AG04449 (cell line): ENCODE measurements at regions not wholly inside any gene's neighbourhood (a gene's known extent, or its start where the extent isn't known, plus 50 kb on each side); places are given as distances from the start of the nearest gene placed in this dataset.
"Not testable (repeated sequence)": the region's sequence is repeated elsewhere in the genome, so short reads cannot be mapped to it uniquely, and the experiment has no call there.

Source experiments
- CTCF ChIA-PET: fragments of 350-600 bp; formaldehyde crosslinking; extraction: SDS; loops from one replicate; lab custom pipeline; 2021; ENCODE audit warnings: antibody characterized with exemption; lab: Yijun Ruan, JAX
- POLR2A ChIA-PET: fragments of 400-600, 350-600 bp; formaldehyde crosslinking; extraction: SDS; loops from one replicate; lab custom pipeline; 2020; ENCODE audit warnings: antibody characterized with exemption, inconsistent platforms; lab: Yijun Ruan, JAX
- DNase-seq: peaks from one replicate; pipeline ENCODE4 v3.0.0-alpha.2; 2010; ENCODE audit warnings: low read depth, low spot score
- H3K4me3 ChIP-seq: 2 replicates; pipeline ENCODE4 v1.5.1; 2011; ENCODE audit warnings: low read depth, mild to moderate bottlenecking, control low read depth, low read length
- CTCF ChIP-seq: IDR thresholded peaks from one replicate; pipeline ENCODE4 v1.5.1; 2011; ENCODE audit warnings: mild to moderate bottlenecking, moderate library complexity, low read length, control low read depth, inconsistent platforms; ENCODE audit not compliant: insufficient read depth; ENCODE audit errors: missing control alignments

- DNase-seq: no peak
- POLR2A ChIA-PET: no interaction called here
- TF ChIP-seq CTCF: no peak
- CTCF ChIA-PET: no interaction called here
- no peak overlapping the region for H3K4me3 ChIP-seq
These were observed 363.6 kb upstream of the NRP1 start for GRCh38 chr10:33698033-33698432.

GRCh38 chr10:33697016-33697415 is 362.5 kb upstream of the NRP1 start:
- CTCF ChIA-PET: no interaction called here

GRCh38 chr10:33695536-33695935 is 361.1 kb upstream of the NRP1 start:
- no peak for DNase-seq
- no peak for TF ChIP-seq CTCF
- no peak overlapping the region for H3K4me3 ChIP-seq
- POLR2A ChIA-PET: no interaction called here
- CTCF ChIA-PET: no interaction called here

More at GRCh38 chr10:33697016-33697415, 362.5 kb upstream of the NRP1 start:
- POLR2A ChIA-PET: no interaction called here
- no peak for DNase-seq
- H3K4me3 ChIP-seq: no peak overlapping the region
- TF ChIP-seq CTCF: no peak

- DNase-seq, CTCF ChIA-PET, H3K4me3 ChIP-seq, POLR2A ChIA-PET: not testable (repeated sequence)
These were observed 356.1 kb upstream of the NRP1 start for GRCh38 chr10:33690536-33690935.

- H3K4me3 ChIP-seq: no peak overlapping the region
- ChIA-PET CTCF (no interaction called here), POLR2A (no interaction called here)
- TF ChIP-seq CTCF: no peak
- DNase-seq: no peak
These were observed 354.0 kb upstream of the NRP1 start for GRCh38 chr10:33688506-33688905.

GRCh38 chr10:33684211-33684611 is 349.7 kb upstream of the NRP1 start:
- POLR2A ChIA-PET: no interaction called here
- no peak for DNase-seq

More at GRCh38 chr10:33684211-33684611, 349.7 kb upstream of the NRP1 start:
- CTCF ChIA-PET: no interaction called here
- no peak for TF ChIP-seq CTCF
- H3K4me3 ChIP-seq: no peak overlapping the region
